ENCODE measurements at regions not wholly inside any gene's neighbourhood (a gene's known extent, or its start where the extent isn't known, plus 50 kb on each side); places are given as distances from the start of the nearest gene placed in this dataset.

- no peak for TF ChIP-seq CTCF (IDR thresholded peaks at IDR 0.05; ENCODE audit: extremely low read depth in 1 of 2, insufficient read depth in 1 of 2, low read depth in 1 of 2, low read length in 2 of 2)
- TF ChIP-seq EZH2 (IDR thresholded peaks at IDR 0.05; ENCODE audit: borderline replicate concordance, low read depth, low read length, severe bottlenecking) = no peak
- no peak for TF ChIP-seq MAX (IDR thresholded peaks at IDR 0.05; ENCODE audit: insufficient read depth, insufficient read length)
- TF ChIP-seq POLR2AphosphoS5 (IDR thresholded peaks at IDR 0.05; ENCODE audit: insufficient read depth, low read depth, low read length) = no peak
- TF ChIP-seq POLR2A (IDR thresholded peaks at IDR 0.05; ENCODE audit: low read depth, low read length) = no peak
- TF ChIP-seq FOS (IDR thresholded peaks at IDR 0.05; ENCODE audit: borderline replicate concordance, insufficient read depth, low read length) = no peak
- TF ChIP-seq MYC (IDR thresholded peaks at IDR 0.05; ENCODE audit: low read depth, low read length) = no peak
- no peak for TF ChIP-seq GATA2 (IDR thresholded peaks at IDR 0.05; ENCODE audit: insufficient read depth, insufficient read length, low read depth, low read length)
Measured at GRCh38 chr1:221562542-221563475, 179.1 kb downstream of the DUSP10 start.
